ENCODE measurements at regions not wholly inside any gene's neighbourhood (a gene's known extent, or its start where the extent isn't known, plus 50 kb on each side); places are given as distances from the start of the nearest gene placed in this dataset.

GRCh38 chr18:78716581-78716980, 263.0 kb upstream of the SALL3 start:
- H3K4me3 ChIP-seq (replicated peaks; ENCODE audit: low read depth, low read length) = no peak overlapping the region
- DNase-seq (ENCODE audit: low read depth) = no peak
- TF ChIP-seq CTCF (IDR thresholded peaks at IDR 0.05; ENCODE audit: low read length, missing control alignments) = no peak

DNA sequence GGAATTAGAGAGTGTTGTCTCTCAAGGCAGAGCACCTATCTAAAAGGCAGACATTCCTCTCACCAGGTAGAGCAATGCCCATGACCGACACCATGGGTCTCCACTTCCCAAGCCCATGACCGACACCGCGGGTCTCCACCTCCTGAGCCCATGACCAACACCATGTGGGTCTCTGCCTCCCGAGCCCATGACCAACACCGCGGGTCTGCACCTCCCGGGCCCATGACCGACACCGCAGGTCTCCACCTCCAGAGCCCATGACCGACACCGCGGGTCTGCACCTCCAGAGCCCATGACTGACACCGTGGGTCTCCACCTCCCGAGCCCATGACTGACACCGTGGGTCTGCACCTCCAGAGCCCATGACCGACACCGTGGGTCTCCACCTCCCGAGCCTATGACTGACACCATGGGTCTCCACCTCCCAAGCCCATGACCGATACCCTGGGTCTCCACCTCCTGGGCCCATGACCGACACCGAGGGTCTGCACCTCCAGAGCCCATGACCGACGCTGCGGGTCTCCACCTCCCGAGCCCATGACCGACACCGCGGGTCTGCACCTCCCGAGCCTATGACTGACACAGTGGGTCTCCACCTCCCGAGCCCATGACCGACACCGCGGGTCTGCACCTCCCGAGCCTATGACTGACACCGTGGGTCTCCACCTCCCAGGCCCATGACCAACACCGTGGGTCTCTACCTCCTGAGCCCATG, 262.4 kb upstream of the SALL3 start:
- no peak for TF ChIP-seq CTCF (IDR thresholded peaks at IDR 0.05; ENCODE audit: low read length, missing control alignments)
- DNase-seq (ENCODE audit: low read depth) = no peak

GRCh38 chr18:78717766-78718150, 261.9 kb upstream of the SALL3 start:
- TF ChIP-seq CTCF (IDR thresholded peaks at IDR 0.05; ENCODE audit: low read length, missing control alignments) = no peak
- DNase-seq (ENCODE audit: low read depth) = no peak
- no peak overlapping the region for H3K4me3 ChIP-seq (replicated peaks; ENCODE audit: low read depth, low read length)

More for the DNA sequence above, 262.4 kb upstream of the SALL3 start:
- no peak overlapping the region for H3K4me3 ChIP-seq (replicated peaks; ENCODE audit: low read depth, low read length)

DNA sequence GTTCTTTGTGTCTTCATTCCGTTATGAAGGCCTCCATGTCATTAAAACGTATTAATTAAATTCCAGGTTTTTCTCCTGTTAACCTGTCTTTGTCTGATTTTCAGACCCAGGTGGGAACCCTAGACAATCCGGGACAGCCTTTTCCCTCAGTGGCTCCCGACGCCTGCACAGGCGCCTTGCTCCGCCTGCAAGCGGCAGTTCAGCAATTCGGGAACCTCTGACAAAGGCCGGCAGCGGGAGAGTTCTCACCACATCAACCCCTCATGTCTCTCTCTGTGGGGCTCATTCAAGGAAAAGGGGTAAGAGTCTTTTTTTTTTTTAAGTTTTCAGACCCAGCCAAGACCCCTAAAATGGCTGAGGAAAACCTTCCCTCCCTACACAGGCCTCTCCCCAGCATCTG, 259.8 kb upstream of the SALL3 start:
- TF ChIP-seq CTCF (IDR thresholded peaks at IDR 0.05; ENCODE audit: low read length, missing control alignments) = no peak
- DNase-seq (ENCODE audit: low read depth) = no peak
- no peak overlapping the region for H3K4me3 ChIP-seq (replicated peaks; ENCODE audit: low read depth, low read length)

DNA sequence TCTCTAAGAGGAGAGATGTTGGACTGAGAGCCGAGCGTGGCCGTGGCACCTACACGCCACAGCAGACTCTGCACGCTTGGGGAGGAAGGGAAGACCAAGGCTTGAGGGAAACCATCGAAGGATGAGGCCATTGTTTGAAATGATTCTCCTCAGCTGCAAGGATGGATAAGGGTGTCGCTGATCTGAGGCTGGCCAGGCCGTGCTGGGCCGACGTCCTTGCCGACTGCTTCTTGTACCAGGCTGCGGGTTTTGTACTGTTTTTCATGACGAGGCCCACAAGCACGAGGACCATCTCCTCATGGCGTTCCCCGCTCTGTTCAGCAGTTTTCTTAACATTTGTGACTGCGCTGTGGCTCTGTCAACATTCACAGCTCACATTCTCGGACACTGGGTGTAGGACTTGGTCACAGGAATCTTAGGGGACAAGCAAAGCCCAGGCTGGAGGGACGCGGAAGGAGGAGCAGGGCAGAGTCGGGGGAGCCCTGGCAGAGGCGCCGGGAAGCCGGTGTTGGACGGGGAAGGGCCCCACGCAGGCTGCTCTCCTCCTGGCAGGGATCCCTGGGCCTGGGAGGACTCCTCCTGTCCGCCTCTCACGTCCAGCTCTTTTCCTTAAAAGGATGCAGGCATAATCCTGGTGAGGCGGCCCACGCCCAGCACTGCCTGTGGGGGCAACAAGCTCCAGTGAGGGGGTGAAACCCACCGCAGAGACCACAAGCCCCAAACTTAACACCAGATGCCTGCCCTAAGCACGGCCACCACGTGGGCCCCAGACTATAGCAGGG, 259.0 kb upstream of the SALL3 start:
- DNase-seq (ENCODE audit: low read depth) = no peak
- TF ChIP-seq CTCF (IDR thresholded peaks at IDR 0.05; ENCODE audit: low read length, missing control alignments) = no peak
- H3K4me3 ChIP-seq (replicated peaks; ENCODE audit: low read depth, low read length) = no peak overlapping the region

GRCh38 chr18:78721238-78721875, 258.3 kb upstream of the SALL3 start:
- DNase-seq (ENCODE audit: low read depth) = no peak
- no peak overlapping the region for H3K4me3 ChIP-seq (replicated peaks; ENCODE audit: low read depth, low read length)
- no peak for TF ChIP-seq CTCF (IDR thresholded peaks at IDR 0.05; ENCODE audit: low read length, missing control alignments)

All from fibroblast of pulmonary artery (primary cell).